ENCODE measurements at regions not wholly inside any gene's neighbourhood (a gene's known extent, or its start where the extent isn't known, plus 50 kb on each side); places are given as distances from the start of the nearest gene placed in this dataset.
"Not testable (repeated sequence)": the region's sequence is repeated elsewhere in the genome, so short reads cannot be mapped to it uniquely, and the experiment has no call there.

- TF ChIP-seq CTCF (IDR thresholded peaks at IDR 0.05; ENCODE audit: insufficient read depth, low read length, poor library complexity, severe bottlenecking); EZH2phosphoT487 (conservative IDR thresholded peaks at IDR 0.05; ENCODE audit: low read length): not testable (repeated sequence)
Observed at GRCh38 chr1:121095014-121095413, 89.1 kb downstream of the FAM72B start.
